22Rv1 (cell line): ENCODE measurements at regions not wholly inside any gene's neighbourhood (a gene's known extent, or its start where the extent isn't known, plus 50 kb on each side); places are given as distances from the start of the nearest gene placed in this dataset.

Experiments
- ZFX ChIP-seq: fragments of 450-650 bp; IDR thresholded peaks from 2 replicates; pipeline ENCODE4 v1.6.1; 2017; ENCODE audit warnings: antibody characterized with exemption, borderline replicate concordance
- TF ChIP-seq, protein P1 (sequence below): fragments of 450-650 bp; IDR thresholded peaks from 2 replicates; pipeline ENCODE4 v1.5.1; 2017; ENCODE audit warnings: mild to moderate bottlenecking

DNA sequence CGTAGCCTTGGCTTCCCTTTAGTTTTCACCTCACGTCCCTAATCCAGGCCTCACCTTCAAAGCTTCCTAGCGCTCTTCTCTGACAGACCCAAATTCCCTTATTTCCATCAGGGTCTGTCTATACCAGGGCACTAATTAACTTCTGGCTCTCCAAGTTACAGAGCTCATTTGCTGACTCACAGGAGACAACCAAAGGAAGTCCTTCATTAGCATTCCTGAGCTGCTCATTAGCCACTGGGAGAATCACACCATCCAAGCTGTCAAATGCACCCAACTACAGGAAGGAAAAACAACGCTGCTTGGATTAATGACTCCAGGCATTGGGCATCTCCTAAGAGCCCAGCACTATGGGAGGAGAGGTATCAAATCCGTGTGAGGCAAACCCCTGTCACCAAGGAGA lies 109.8 kb upstream of the ALK start:
- TF ChIP-seq, protein P1, sequence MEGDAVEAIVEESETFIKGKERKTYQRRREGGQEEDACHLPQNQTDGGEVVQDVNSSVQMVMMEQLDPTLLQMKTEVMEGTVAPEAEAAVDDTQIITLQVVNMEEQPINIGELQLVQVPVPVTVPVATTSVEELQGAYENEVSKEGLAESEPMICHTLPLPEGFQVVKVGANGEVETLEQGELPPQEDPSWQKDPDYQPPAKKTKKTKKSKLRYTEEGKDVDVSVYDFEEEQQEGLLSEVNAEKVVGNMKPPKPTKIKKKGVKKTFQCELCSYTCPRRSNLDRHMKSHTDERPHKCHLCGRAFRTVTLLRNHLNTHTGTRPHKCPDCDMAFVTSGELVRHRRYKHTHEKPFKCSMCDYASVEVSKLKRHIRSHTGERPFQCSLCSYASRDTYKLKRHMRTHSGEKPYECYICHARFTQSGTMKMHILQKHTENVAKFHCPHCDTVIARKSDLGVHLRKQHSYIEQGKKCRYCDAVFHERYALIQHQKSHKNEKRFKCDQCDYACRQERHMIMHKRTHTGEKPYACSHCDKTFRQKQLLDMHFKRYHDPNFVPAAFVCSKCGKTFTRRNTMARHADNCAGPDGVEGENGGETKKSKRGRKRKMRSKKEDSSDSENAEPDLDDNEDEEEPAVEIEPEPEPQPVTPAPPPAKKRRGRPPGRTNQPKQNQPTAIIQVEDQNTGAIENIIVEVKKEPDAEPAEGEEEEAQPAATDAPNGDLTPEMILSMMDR, result no peak
- TF ChIP-seq ZFX, result no peak
